ENCODE measurements at regions not wholly inside any gene's neighbourhood (a gene's known extent, or its start where the extent isn't known, plus 50 kb on each side); places are given as distances from the start of the nearest gene placed in this dataset.

DNA sequence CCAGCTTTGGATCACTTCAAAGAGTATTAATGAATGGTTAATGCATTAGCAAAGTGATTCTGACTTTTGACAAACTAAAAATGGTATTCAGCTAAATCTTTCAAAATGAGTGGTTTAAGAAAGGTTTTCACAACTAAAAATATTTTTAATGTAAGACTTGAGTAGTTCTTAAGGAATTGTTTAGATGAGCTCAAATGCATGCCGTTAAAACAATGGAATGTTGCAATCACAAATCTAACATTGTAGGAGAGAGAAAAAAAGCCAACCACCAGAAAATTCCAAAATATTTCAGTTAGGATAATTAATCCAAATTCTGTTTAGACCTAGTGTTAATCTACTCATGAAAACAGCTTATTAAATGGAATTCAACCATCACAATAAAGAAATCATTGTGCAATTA lies 1044.8 kb upstream of the SLC10A2 start:
- no peak for TF ChIP-seq EZH2 (IDR thresholded peaks at IDR 0.05; ENCODE audit: low read length, missing control alignments)
- TF ChIP-seq, protein P1, sequence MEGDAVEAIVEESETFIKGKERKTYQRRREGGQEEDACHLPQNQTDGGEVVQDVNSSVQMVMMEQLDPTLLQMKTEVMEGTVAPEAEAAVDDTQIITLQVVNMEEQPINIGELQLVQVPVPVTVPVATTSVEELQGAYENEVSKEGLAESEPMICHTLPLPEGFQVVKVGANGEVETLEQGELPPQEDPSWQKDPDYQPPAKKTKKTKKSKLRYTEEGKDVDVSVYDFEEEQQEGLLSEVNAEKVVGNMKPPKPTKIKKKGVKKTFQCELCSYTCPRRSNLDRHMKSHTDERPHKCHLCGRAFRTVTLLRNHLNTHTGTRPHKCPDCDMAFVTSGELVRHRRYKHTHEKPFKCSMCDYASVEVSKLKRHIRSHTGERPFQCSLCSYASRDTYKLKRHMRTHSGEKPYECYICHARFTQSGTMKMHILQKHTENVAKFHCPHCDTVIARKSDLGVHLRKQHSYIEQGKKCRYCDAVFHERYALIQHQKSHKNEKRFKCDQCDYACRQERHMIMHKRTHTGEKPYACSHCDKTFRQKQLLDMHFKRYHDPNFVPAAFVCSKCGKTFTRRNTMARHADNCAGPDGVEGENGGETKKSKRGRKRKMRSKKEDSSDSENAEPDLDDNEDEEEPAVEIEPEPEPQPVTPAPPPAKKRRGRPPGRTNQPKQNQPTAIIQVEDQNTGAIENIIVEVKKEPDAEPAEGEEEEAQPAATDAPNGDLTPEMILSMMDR (conservative IDR thresholded peaks at IDR 0.05 in 1 of 2, IDR thresholded peaks at IDR 0.05 in 1 of 2; ENCODE audit: low read depth in 1 of 2, low read length in 2 of 2): no peak
